H1 (cell line): ENCODE measurements at regions not wholly inside any gene's neighbourhood (a gene's known extent, or its start where the extent isn't known, plus 50 kb on each side); places are given as distances from the start of the nearest gene placed in this dataset.

Source experiments
- CREB1 ChIP-seq: IDR thresholded peaks from 2 replicates; pipeline ENCODE4 v1.6.1; 2012; ENCODE audit warnings: inconsistent platforms
- CTBP2 ChIP-seq: IDR thresholded peaks from 2 replicates; pipeline ENCODE4 v1.7.0; 2011; ENCODE audit warnings: borderline replicate concordance, mild to moderate bottlenecking, moderate library complexity, mixed read lengths, low read length; ENCODE audit not compliant: insufficient read depth, insufficient read length
- EZH2 ChIP-seq: fragments of 200-600 bp; sonication (generic); IDR thresholded peaks from 2 replicates; pipeline ENCODE4 v1.7.1; 2012; ENCODE audit warnings: low read depth, mild to moderate bottlenecking, moderate library complexity, low read length, inconsistent platforms; ENCODE audit not compliant: severe bottlenecking
- JUND ChIP-seq: IDR thresholded peaks from 2 replicates; pipeline ENCODE4 v1.6.1; 2011; ENCODE audit warnings: mild to moderate bottlenecking, improper control_type of control experiment, low read length
- PHF8 ChIP-seq: fragments of 200-600 bp; sonication (generic); conservative IDR thresholded peaks from 2 replicates; pipeline ENCODE4 v1.7.1; 2012; ENCODE audit warnings: low read depth, mild to moderate bottlenecking, inconsistent platforms, low read length, moderate library complexity
- POLR2AphosphoS5 ChIP-seq: IDR thresholded peaks from 2 replicates; pipeline ENCODE4 v1.6.1; 2011; ENCODE audit warnings: low read depth, low read length
- RBBP5 ChIP-seq: IDR thresholded peaks from 2 replicates; pipeline ENCODE4 v1.7.1; 2012; ENCODE audit warnings: low read depth, mild to moderate bottlenecking, inconsistent platforms, low read length, moderate library complexity, borderline replicate concordance
- SIN3A ChIP-seq, 2 experiments: IDR thresholded peaks in 1 of 2; conservative IDR thresholded peaks in 1 of 2; 2 replicates each; pipeline ENCODE4 v1.6.1; 2011 to 2012; ENCODE audit warnings: low read length in 2 of 2, improper control_type of control experiment in 1 of 2, low read depth in 1 of 2, mild to moderate bottlenecking in 1 of 2
- SIRT6 ChIP-seq: IDR thresholded peaks from one replicate; pipeline ENCODE4 v1.7.1; 2012; ENCODE audit warnings: low read length, inconsistent platforms
- SP1 ChIP-seq: IDR thresholded peaks from 2 replicates; pipeline ENCODE4 v1.6.1; 2011; ENCODE audit warnings: low read depth, low read length
- TAF1 ChIP-seq: IDR thresholded peaks from 2 replicates; pipeline ENCODE4 v1.6.1; 2011; ENCODE audit warnings: mild to moderate bottlenecking, low read depth, low read length
- TF ChIP-seq, protein P1 (sequence below), 3 experiments: IDR thresholded peaks; 1 replicate in 2 of 3; 2 replicates in 1 of 3; pipeline versions ENCODE4 v1.5.1 to v1.6.1; 2011; ENCODE audit warnings: low read length in 3 of 3, mild to moderate bottlenecking in 3 of 3, inconsistent platforms in 2 of 3, low read depth in 1 of 3, moderate library complexity in 1 of 3; ENCODE audit not compliant: insufficient read depth in 1 of 3; ENCODE audit errors: control extremely low read depth in 1 of 3
- TF ChIP-seq, protein P2 (sequence below): IDR thresholded peaks from 2 replicates; pipeline ENCODE4 v1.6.1; 2011; ENCODE audit warnings: low read depth, mild to moderate bottlenecking, low read length; ENCODE audit not compliant: insufficient read depth

DNA sequence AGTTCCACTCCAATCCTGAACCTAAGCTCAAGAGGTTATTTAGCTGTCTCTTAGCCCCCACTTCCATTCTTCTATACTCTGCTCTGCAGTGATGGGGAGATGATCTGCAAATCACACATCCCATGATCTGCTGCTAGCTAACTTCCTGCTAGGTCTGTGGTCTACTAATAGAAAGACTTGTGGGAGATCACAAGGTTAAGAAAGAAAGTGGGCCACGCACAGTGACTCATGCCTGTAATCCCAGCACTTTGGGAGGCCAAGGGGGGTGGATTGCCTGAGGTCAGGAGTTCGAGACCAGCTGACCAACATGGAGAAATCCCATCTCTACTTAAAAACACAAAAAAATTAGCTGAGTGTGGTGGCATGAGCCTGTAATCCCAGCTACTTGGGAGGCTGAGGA, 471.1 kb upstream of the NWD2 start:
- TF ChIP-seq CTBP2 (no peak), RBBP5 (no peak), JUND (no peak), EZH2 (no peak), TAF1 (no peak), CREB1 (no peak), SIN3A (conservative IDR thresholded peaks at IDR 0.05 in 1 of 2, IDR thresholded peaks at IDR 0.05 in 1 of 2; ENCODE audit: low read depth in 1 of 2, low read length in 2 of 2) (no peak), SP1 (no peak), SIRT6 (no peak), PHF8 (no peak), POLR2AphosphoS5 (no peak)
- TF ChIP-seq, protein P1, sequence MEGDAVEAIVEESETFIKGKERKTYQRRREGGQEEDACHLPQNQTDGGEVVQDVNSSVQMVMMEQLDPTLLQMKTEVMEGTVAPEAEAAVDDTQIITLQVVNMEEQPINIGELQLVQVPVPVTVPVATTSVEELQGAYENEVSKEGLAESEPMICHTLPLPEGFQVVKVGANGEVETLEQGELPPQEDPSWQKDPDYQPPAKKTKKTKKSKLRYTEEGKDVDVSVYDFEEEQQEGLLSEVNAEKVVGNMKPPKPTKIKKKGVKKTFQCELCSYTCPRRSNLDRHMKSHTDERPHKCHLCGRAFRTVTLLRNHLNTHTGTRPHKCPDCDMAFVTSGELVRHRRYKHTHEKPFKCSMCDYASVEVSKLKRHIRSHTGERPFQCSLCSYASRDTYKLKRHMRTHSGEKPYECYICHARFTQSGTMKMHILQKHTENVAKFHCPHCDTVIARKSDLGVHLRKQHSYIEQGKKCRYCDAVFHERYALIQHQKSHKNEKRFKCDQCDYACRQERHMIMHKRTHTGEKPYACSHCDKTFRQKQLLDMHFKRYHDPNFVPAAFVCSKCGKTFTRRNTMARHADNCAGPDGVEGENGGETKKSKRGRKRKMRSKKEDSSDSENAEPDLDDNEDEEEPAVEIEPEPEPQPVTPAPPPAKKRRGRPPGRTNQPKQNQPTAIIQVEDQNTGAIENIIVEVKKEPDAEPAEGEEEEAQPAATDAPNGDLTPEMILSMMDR (IDR thresholded peaks at IDR 0.05; ENCODE audit: control extremely low read depth in 1 of 3, insufficient read depth in 1 of 3, low read depth in 1 of 3, low read length in 3 of 3) = no peak
- TF ChIP-seq, protein P2, sequence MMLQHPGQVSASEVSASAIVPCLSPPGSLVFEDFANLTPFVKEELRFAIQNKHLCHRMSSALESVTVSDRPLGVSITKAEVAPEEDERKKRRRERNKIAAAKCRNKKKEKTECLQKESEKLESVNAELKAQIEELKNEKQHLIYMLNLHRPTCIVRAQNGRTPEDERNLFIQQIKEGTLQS = no peak
